Stimulated activated CD4-positive, alpha-beta T cell treated with anti-CD3 and anti-CD28 coated beads, Interleukin-4, amount 100 ng/mL, for 4 hours (primary cell): ENCODE measurements at regions not wholly inside any gene's neighbourhood (a gene's known extent, or its start where the extent isn't known, plus 50 kb on each side); places are given as distances from the start of the nearest gene placed in this dataset.

ENCODE experiments used
- DNase-seq, 2 experiments: peaks; one replicate each; pipeline ENCODE4 v3.0.0-alpha.2; 2020

DNA sequence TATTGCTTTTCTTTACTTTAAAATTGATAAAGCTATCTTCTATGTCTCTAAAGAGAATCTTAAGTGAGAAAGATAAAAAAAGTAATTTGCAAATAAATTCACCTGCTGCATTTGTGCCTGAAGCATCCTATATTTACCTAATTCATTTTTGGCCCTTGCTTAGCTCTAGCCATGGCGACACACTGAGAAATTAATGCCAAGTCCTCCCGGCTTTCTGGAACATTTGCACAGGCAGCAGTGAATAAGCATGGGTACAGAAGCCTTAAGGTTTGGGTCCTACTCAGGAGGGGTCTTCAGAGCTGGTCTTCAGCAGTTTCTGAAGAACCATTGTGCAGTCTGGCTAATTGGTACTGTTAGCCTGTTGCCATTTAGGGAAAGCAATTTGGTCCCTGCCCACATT, 73.9 kb upstream of the ZEB2 start:
- DNase-seq, result no peak

DNA sequence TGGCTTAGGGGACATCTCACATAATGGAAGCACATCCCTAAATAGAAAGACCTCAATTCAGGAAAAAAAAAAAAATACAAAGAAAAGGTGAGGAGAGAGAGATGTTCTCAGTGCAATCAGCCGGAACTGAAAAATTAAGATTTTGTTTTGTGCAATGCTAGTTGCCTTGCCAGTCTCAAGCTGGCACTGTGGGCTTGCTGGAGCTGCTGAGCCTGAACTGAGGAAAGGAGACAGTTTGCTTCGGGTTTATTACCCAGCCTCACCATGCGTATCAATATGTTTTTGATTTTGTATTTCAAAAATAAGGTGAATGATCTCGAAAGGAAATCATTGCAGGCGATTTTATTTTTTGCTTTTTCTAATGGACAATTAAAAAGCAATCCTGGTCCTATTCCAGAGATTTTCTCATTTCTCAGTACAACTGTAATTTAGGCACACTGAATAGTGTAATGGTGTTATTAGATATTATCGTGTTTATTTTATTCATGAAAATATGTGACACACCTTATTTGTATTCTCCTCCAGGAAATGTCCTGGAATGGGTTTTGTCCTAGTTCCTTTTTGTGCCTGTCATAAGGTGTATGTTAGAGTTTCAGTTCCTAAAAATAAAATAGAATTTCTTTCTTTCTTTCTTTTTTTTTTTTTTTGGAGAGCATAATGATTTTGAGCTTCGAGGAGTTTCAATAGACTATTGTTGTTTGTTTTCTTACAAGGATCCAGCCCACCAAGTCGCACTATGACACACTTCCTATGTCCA, 72.8 kb upstream of the ZEB2 start:
- DNase-seq, result no peak

- DNase-seq, result no peak
Measured at GRCh38 chr2:144587306-144587705, 67.4 kb upstream of the ZEB2 start.

GRCh38 chr2:144586476-144586875, 66.6 kb upstream of the ZEB2 start:
- no peak for DNase-seq

DNA sequence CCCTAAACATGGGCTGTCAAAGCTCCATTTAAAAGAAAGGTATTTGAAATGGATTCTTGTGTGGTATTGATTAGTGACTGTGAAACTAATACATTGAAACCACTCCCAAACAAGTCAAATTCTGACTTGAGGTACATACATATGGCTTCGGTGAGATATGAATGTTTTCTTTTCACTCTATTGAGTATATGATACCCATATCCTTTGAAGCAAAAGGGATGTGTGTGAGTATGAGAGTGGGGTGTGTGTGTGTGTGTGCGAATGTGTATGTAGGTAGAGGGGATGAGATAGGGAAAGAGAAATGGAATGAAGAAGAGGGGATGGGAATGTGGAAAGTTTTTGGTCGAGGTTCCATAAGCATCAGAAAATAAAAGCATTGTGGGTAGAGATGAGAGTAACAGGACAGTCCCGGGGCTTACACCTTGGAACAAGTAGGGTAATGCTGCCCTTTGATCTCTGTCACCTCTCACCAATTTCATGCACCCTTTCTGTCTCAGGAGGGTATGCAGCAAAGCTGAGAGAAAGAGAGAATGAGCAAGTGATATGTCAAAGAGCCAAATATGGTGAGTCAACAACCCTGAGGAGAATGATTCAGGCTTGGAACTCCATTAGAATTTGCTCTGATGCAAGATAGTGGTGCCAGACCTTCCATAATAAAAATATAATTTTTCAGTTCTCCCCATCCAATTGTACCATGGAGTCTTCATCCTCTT, 64.0 kb upstream of the ZEB2 start:
- DNase-seq, result no peak

DNA sequence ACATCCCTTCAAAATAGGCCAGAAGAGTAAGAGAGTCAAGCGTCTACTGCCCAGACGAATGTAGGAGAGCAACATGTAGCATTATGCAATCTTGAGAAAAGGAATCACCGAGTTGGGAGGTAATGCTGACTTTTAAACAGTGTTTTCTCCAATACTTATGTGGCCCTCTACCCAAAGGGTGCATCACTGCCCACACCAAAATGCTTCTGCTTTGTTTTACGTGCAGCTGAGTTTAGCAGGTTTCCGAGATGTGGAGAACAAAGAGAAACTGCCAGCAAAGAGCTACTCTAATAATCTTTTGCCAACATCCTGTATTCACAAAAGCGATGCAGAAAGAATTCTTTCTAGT, 63.4 kb upstream of the ZEB2 start:
- no peak for DNase-seq

DNA sequence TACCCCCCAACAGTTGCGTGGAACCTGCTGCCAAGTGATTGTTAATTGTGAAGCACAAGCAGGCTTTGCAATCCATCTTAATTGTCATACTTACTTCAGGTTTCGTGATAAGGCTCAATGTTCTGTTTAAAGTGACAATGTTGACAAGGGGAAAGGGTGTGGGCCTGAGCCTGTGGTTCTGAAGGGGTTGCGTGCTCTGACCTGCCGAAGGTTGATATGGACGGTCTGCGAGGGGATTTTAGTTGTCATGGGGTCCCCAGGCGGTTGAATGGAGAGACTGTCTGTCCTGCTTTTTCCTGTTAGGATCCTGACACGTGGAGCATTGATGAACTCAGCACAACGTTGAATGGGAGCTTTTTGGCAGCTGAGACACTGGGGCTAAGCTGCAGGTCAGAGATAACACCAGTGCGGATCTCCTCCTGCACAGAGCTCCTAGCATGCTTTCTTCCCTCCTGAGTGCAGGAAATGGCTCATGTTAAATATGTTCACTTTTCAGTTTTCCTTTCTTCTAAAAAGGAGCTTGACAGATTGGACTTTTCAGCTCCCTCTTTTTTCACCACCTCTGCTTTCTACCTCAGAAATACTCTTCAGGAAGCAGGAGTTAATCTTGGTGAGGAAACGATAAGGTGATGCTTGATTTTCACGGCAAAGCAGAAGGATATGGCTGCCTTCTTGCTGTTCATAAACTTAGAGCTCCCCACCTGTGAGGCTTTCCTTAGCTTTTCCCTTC, 62.9 kb upstream of the ZEB2 start:
- DNase-seq, result no peak

DNA sequence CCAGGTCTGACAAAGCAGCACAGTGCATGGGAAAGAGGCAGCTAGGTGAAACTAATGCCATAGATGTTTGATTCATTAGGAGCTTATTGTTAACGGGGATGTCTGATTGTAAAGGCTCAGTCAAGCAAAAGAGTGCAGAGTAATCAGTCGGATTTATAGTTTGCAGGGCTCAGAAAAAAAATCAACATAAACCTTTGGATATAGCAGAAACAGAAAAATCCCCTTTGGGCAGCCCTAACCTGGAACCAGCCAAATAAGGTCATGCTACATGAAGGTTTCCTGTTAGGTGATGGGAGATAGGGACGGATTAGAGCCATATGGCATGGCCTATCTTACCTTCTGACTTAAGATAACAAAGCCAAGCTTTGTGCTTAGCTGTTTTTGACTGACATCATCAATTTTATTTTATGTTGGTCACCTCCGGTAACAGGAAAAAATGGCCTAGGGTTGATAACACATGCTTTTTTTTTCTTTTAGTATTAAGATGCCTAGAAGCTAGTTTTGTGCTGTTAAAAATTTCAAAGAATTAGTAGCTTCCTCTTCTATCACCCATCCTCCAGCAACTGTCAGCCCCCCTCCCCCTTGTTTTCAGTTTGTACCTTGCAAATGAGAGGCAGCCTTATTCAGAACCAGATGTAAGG, 60.7 kb upstream of the ZEB2 start:
- no peak for DNase-seq

DNA sequence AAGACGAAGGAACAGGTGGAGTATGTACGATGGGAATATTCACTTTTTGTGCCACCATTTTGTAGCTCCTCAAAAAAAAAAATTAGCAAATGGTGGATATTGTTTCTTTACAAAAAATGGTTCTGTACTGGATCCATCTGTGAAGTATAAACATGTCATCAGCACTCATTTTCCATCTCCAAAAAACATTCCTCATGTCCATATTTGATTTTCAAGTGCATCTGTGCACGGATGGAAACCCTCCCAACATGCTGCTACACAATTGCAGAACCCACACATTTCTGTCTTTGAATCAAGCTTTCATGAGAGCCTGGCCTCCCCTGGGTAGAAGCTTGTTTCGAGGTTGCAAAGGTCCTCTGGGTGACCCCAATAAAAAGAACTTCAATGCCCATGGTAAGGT, 59.6 kb upstream of the ZEB2 start:
- DNase-seq, result no peak

- no peak for DNase-seq
Measured at GRCh38 chr2:144578099-144578498, 58.2 kb upstream of the ZEB2 start.

GRCh38 chr2:144572977-144573376, 53.1 kb upstream of the ZEB2 start:
- DNase-seq, result no peak

DNA sequence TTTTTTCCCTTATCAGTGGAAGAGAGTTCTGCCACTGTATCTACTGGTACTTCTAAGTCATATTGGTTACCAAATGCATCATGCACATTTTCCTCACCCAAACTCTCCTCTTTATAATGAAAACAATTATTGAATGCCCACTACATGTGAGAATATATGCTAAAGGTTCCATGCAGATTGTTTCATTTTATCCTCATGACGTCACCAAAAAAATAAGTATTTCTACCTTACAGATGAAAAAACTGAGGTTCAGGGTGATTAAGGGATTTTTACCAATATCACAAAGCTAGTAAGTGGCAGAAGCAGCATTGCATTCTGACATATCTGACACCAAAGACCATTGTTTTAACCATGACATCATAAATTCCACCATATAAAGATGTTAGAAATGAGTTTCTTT, 51.9 kb upstream of the ZEB2 start:
- DNase-seq, result no peak

DNA sequence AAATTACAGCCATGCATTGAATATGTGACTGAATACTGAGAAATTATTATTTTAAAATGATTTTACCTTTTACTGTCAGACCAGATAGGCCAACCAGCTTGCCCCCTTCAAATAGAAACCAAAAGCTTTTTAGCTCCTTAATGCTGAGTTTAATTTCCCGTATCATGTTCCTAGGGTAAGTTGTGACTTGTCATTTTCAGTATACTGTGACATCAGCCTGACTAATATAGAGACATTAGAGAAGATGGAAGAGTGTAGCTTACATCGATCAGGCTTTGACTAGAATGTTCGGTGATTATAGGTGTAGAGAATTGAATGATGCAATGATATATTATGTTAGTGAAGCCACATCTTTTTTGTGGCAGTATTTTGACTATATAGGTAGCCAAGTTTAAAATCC, 50.6 kb upstream of the ZEB2 start:
- DNase-seq, result no peak
